ENCODE measurements at regions not wholly inside any gene's neighbourhood (a gene's known extent, or its start where the extent isn't known, plus 50 kb on each side); places are given as distances from the start of the nearest gene placed in this dataset.

GRCh38 chr17:77741109-77741508, 217.4 kb upstream of the TNRC6C start:
- TF ChIP-seq BCLAF1 (IDR thresholded peaks at IDR 0.05) (no peak), ZNF720 (CRISPR knock-in tag; IDR thresholded peaks at IDR 0.05) (no peak), ZKSCAN8 (CRISPR knock-in tag; IDR thresholded peaks at IDR 0.05; ENCODE audit: borderline replicate concordance) (no peak), HINFP (CRISPR knock-in tag; IDR thresholded peaks at IDR 0.05; ENCODE audit: low read depth) (no peak), REST (IDR thresholded peaks at IDR 0.05; ENCODE audit: borderline replicate concordance in 1 of 2, low read depth in 1 of 2, low read length in 2 of 2) (no peak), MAZ (IDR thresholded peaks at IDR 0.05; ENCODE audit: borderline replicate concordance, low read depth, low read length) (no peak), MAZ (CRISPR knock-in tag; IDR thresholded peaks at IDR 0.05; ENCODE audit: low read depth) (no peak), ZGPAT (CRISPR knock-in tag; IDR thresholded peaks at IDR 0.05) (no peak), NFKB2 (CRISPR knock-in tag; IDR thresholded peaks at IDR 0.05; ENCODE audit: borderline replicate concordance) (no peak), ZBTB43 (CRISPR knock-in tag; conservative IDR thresholded peaks at IDR 0.05) (no peak), POLR2AphosphoS5 (IDR thresholded peaks at IDR 0.05; ENCODE audit: low read depth, low read length) (no peak), ASH2L (IDR thresholded peaks at IDR 0.05; ENCODE audit: insufficient read length, low read depth, low read length) (no peak), ATF2 (CRISPR knock-in tag; IDR thresholded peaks at IDR 0.05) (no peak)

Data from HepG2 (cell line).